GM23248 (cell line): ENCODE measurements at regions not wholly inside any gene's neighbourhood (a gene's known extent, or its start where the extent isn't known, plus 50 kb on each side); places are given as distances from the start of the nearest gene placed in this dataset.

Experiments used
- EZH2 ChIP-seq: fragments of 200-600 bp; sonication (generic); IDR thresholded peaks from 2 replicates; pipeline ENCODE4 v1.6.1; 2018; ENCODE audit warnings: antibody characterized with exemption, mild to moderate bottlenecking; ENCODE audit not compliant: insufficient read depth, poor library complexity, severe bottlenecking
- EZH2phosphoT487 ChIP-seq: fragments of 200-600 bp; sonication (generic); IDR thresholded peaks from 2 replicates; pipeline ENCODE4 v1.6.1; 2018; ENCODE audit warnings: antibody characterized with exemption, moderate library complexity, mild to moderate bottlenecking, low read depth; ENCODE audit not compliant: insufficient read depth

- TF ChIP-seq EZH2phosphoT487 (no peak), EZH2 (no peak)
Observed at GRCh38 chr1:17922833-17923232, 167.7 kb downstream of the ACTL8 start.
